HepG2 (cell line): ENCODE measurements at regions not wholly inside any gene's neighbourhood (a gene's known extent, or its start where the extent isn't known, plus 50 kb on each side); places are given as distances from the start of the nearest gene placed in this dataset.

ENCODE experiments used
- ATAC-seq: fragments of 200-7000 bp; cut with Tn5 transposase; 3 replicates; pipeline ENCODE4 v1.9.1; 2020; ENCODE audit warnings: mild to moderate bottlenecking, moderate library complexity
- BruUV-seq: library from RNA; stranded (reverse); fragments of 400-500 nt; replicated peaks from 2 replicates; lab custom pipeline; 2021; lab: Mats Ljungman, UMichigan
- CTCF ChIA-PET: fragments of 300-600 bp; formaldehyde crosslinking; extraction: SDS; loops from one replicate; lab custom pipeline; 2021; ENCODE audit warnings: low total read pairs, inconsistent platforms, low intra/inter-chr PET ratio; lab: Yijun Ruan, JAX
- POLR2A ChIA-PET: fragments of 350-600 bp; sonication (Branson Sonifier 250); formaldehyde crosslinking; loops from one replicate; lab custom pipeline; 2020; ENCODE audit warnings: antibody characterized with exemption, inconsistent platforms; lab: Yijun Ruan, JAX
- DNase-seq: peaks from one replicate; pipeline ENCODE4 v3.0.0-alpha.2; 2015; ENCODE audit warnings: low spot score
- FAIRE-seq: peaks from 3 replicates; lab custom pipeline; 2011; peaks lifted over from hg19 to GRCh38; lab: Jason Lieb, UNC
- H2AFZ ChIP-seq: one replicate; pipeline ENCODE4 v1.6.1; 2011; ENCODE audit warnings: low read length, inconsistent platforms
- H3K27ac ChIP-seq: fragments of 300-600 bp; 3 replicates; pipeline ENCODE4 v1.8.0; 2011; ENCODE audit warnings: mixed run types, mild to moderate bottlenecking, mixed read lengths, low read length, inconsistent platforms; ENCODE audit not compliant: insufficient read depth; ENCODE audit errors: extremely low read length
- H3K27me3 ChIP-seq, 2 experiments: fragments of 200-600 bp in 1 of 2; 2 replicates in 1 of 2; 3 replicates in 1 of 2; pipeline versions ENCODE4 v1.6.0 to v1.8.0; 2011; ENCODE audit warnings: low read length in 2 of 2, mild to moderate bottlenecking in 2 of 2, moderate library complexity in 2 of 2, inconsistent platforms in 1 of 2; ENCODE audit not compliant: insufficient read depth in 2 of 2, control insufficient read depth in 1 of 2
- H3K36me3 ChIP-seq, 2 experiments: fragments of 200-600 bp in 1 of 2; replicated peaks in 1 of 2; 2 replicates in 1 of 2; 3 replicates in 1 of 2; pipeline versions ENCODE4 v1.5.1 to v1.8.0; 2011; ENCODE audit warnings: low read length in 2 of 2, inconsistent platforms in 1 of 2; ENCODE audit not compliant: insufficient read depth in 2 of 2, control insufficient read depth in 1 of 2
- H3K4me1 ChIP-seq: 2 replicates; pipeline ENCODE4 v1.5.1; 2012; ENCODE audit warnings: low read length, inconsistent platforms; ENCODE audit not compliant: insufficient read depth
- H3K4me2 ChIP-seq: 2 replicates; pipeline ENCODE4 v1.6.0; 2011; ENCODE audit warnings: low read depth, low read length, inconsistent platforms
- H3K4me3 ChIP-seq, 3 experiments: fragments of 200-600 bp in 1 of 3; sonication (generic), shearing (Covaris generic) in 1 of 3; replicated peaks in 1 of 3; 2 replicates each; pipeline ENCODE4 v1.5.1; 2011 to 2016; ENCODE audit warnings: low read length in 3 of 3, inconsistent platforms in 2 of 3, low read depth in 2 of 3, mild to moderate bottlenecking in 2 of 3, control low read depth in 1 of 3, mixed read lengths in 1 of 3; ENCODE audit not compliant: insufficient read depth in 1 of 3
- H3K79me2 ChIP-seq: one replicate; pipeline ENCODE4 v1.6.1; 2011; ENCODE audit warnings: low read length, inconsistent platforms; ENCODE audit not compliant: insufficient read depth
- H3K9ac ChIP-seq: 2 replicates; pipeline ENCODE4 v1.6.0; 2011; ENCODE audit warnings: mild to moderate bottlenecking, low read depth, low read length, inconsistent platforms; ENCODE audit not compliant: insufficient read depth
- H3K9me3 ChIP-seq: 2 replicates; pipeline ENCODE4 v1.5.1; 2012; ENCODE audit warnings: mild to moderate bottlenecking, low read length
- H4K20me1 ChIP-seq: 2 replicates; pipeline ENCODE4 v1.6.0; 2011; ENCODE audit warnings: inconsistent platforms, mild to moderate bottlenecking, low read length, moderate library complexity; ENCODE audit not compliant: insufficient read depth
- PLRG1 ChIP-seq: fragments of 450-650 bp; conservative IDR thresholded peaks from 2 replicates; pipeline ENCODE4 v1.6.1; 2016
- POLR2G ChIP-seq: fragments of 200-400 bp; formaldehyde crosslinking; IDR thresholded peaks from 2 replicates; pipeline ENCODE4 v1.6.1; 2018; ENCODE audit warnings: mild to moderate bottlenecking, low read depth, low read length, moderate library complexity
- RBAK ChIP-seq: sonication (generic); formaldehyde crosslinking; IDR thresholded peaks from 2 replicates; pipeline ENCODE4 v1.5.1; 2020; ENCODE audit warnings: mild to moderate bottlenecking, missing genetic modification reagents
- RBFOX2 ChIP-seq: fragments of 200-400 bp; formaldehyde crosslinking; IDR thresholded peaks from 2 replicates; pipeline ENCODE4 v1.6.1; 2017; ENCODE audit warnings: low read depth, mild to moderate bottlenecking, low read length
- WIZ ChIP-seq: sonication (generic); formaldehyde crosslinking; IDR thresholded peaks from 2 replicates; pipeline ENCODE4 v1.5.1; 2020; ENCODE audit warnings: mild to moderate bottlenecking, missing genetic modification reagents
- ZNF143 ChIP-seq: sonication (generic); formaldehyde crosslinking; IDR thresholded peaks from 2 replicates; pipeline ENCODE4 v1.4.0; 2020; ENCODE audit warnings: missing genetic modification reagents
- ZNF749 ChIP-seq: sonication (generic); formaldehyde crosslinking; IDR thresholded peaks from 2 replicates; pipeline ENCODE4 v1.8.0; 2022; ENCODE audit warnings: mild to moderate bottlenecking, missing genetic modification reagents, moderate library complexity, borderline replicate concordance
- WGBS: methylation state at CpG from one replicate; pipeline ENCODE4 v1.1.6; 2017; ENCODE audit warnings: low lambda C conversion rate; 5-methylcytosine and 5-hydroxymethylcytosine counted together
- in situ Hi-C: cut with HindIII; loops from 2 replicates; pipeline ENCODE4 v1.10.0; 2017; ENCODE audit warnings: low pct_unique_long_range_greater_than_20kb; ENCODE audit not compliant: extremely low pct_ligation_motif_present
- intact Hi-C: fragments of 100-400 bp; cut with micrococcal nuclease; formaldehyde crosslinking; loops from one replicate; pipeline ENCODE4 v1.10.0; 2022; ENCODE audit not compliant: unreplicated experiment
- TF ChIP-seq, protein P1 (sequence below): sonication (generic); formaldehyde crosslinking; conservative IDR thresholded peaks from 2 replicates; pipeline ENCODE4 v1.4.0; 2020; ENCODE audit warnings: missing genetic modification reagents

- no peak for TF ChIP-seq WIZ
- TF ChIP-seq, protein P1, sequence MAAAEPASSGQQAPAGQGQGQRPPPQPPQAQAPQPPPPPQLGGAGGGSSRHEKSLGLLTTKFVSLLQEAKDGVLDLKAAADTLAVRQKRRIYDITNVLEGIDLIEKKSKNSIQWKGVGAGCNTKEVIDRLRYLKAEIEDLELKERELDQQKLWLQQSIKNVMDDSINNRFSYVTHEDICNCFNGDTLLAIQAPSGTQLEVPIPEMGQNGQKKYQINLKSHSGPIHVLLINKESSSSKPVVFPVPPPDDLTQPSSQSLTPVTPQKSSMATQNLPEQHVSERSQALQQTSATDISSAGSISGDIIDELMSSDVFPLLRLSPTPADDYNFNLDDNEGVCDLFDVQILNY (CRISPR knock-in tag), result no peak
- no peak for TF ChIP-seq RBAK (CRISPR knock-in tag)
Observed at GRCh38 chr12:127238107-127238506, 1028.9 kb upstream of the TMEM132C start (continued).

DNA sequence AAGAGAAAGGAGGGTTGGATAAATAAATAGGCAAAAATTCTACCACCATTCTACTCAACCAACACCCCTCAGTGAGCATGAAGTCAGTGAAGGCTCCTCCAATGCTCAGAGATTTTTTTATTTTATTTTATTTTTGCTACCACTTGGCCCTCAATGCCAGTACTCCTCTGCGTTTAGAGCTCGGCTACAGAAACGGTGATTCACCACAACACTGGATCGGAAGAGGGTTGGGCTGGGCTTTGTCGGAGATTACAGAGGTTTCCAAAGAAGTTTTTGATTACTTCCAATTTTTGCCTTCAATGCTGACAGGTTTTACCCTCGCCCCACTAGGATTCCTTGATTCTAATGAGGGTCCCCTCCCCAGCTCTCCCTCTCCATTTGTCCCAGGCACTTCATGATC lies 1027.2 kb upstream of the TMEM132C start:
- POLR2A ChIA-PET, result no interaction called here
- peaks cover 61% of the 10 kb centered on the region for H3K9me3 ChIP-seq
- no peak overlapping the region for H3K27ac ChIP-seq
- no peak overlapping the region for H3K4me2 ChIP-seq
- no peaks in the 10 kb centered on the region for H3K79me2 ChIP-seq
- intact Hi-C loops, result loop anchor here (10.0 kb wide), 1 partner anchor 65 kb away; no protein-coding TSS in a partner anchor
- TF ChIP-seq ZNF749 (CRISPR knock-in tag) (no peak), PLRG1 (no peak), ZNF143 (no peak), RBFOX2 (no peak), POLR2G (no peak)
- H4K20me1 ChIP-seq, result no peaks in the 10 kb centered on the region
- CTCF ChIA-PET, result no interaction called here
- no peak overlapping the region for H3K9ac ChIP-seq
- WGBS, result 33% methylated on average over 6 of the region's 6 CpGs
- no peak overlapping the region for H3K4me3 ChIP-seq
- in situ Hi-C loops, result no loop called here
- DNase-seq (no peak), FAIRE-seq (no peak), ATAC-seq (no peak)
- BruUV-seq, result no TSS peak
- H3K4me1 ChIP-seq, result no peaks in the 10 kb centered on the region
- H3K27me3 ChIP-seq, result no peaks in the 10 kb centered on the region
- no peak overlapping the region for H2AFZ ChIP-seq
- no peaks in the 10 kb centered on the region for H3K36me3 ChIP-seq
